ENCODE measurements at regions not wholly inside any gene's neighbourhood (a gene's known extent, or its start where the extent isn't known, plus 50 kb on each side); places are given as distances from the start of the nearest gene placed in this dataset.

DNA sequence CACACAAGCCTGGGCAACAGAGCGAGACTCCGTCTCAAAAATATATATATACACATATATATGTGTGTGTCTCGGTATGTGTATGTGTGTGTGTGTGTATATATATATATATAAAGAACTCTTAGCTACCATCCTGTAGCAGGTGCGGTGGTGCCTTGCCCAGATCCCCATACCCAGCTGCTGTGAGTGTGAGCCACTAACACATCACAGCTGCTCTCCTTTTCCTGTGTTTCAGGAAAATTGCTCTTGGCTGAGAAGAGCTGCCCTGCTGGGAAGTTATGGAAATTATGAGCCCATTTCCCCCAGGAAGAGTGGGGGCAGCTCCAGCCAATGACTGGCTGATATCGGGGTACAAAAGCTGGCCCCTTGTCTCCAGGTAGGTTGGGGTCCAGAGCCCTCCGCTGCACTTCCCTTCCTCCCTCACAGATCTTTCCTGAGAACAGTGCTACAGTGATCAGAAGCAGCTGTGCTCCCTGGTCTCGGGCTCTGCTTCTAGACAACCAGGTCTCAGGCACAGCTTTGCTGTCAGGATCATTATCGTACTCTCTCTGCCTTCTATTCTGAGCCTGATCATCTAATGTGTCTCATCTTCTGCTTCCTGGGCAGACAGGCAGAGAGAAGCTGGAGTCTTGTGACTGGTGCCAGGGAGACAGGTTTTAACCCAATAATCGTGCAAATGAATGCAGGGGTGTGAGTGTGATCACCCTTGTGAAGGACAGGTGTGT lies 109.6 kb upstream of the ZNF678 start:
- no peak for DNase-seq
- H3K27me3 ChIP-seq (replicated peaks in 1 of 7): peaks cover 0 to 38% (median 0%) of the 10 kb centered on the region in 7 donors
- H3K4me1 ChIP-seq: no peaks in the 10 kb centered on the region
- H3K9me3 ChIP-seq: no peaks in the 10 kb centered on the region
- H3K36me3 ChIP-seq: no peaks in the 10 kb centered on the region
- H3K4me3 ChIP-seq: no peak overlapping the region
- TF ChIP-seq CTCF (IDR thresholded peaks at IDR 0.05 in 8 of 11, conservative IDR thresholded peaks at IDR 0.05 in 3 of 11): no peak
- TF ChIP-seq POLR2AphosphoS5 (IDR thresholded peaks at IDR 0.05): no peak
- no peak for TF ChIP-seq POLR2A (IDR thresholded peaks at IDR 0.05)
- intact Hi-C loops (cut with DNase I; ENCODE audit: low total_unique reads): no loop called here
- H3K27ac ChIP-seq: no peak overlapping the region
- WGBS, 5 donors: 62 to 77% (median 74%) methylated on average over 9 of the region's 9 CpGs

GRCh38 chr1:227451954-227452353 lies 111.4 kb upstream of the ZNF678 start:
- no peak for TF ChIP-seq CTCF (IDR thresholded peaks at IDR 0.05 in 8 of 11, conservative IDR thresholded peaks at IDR 0.05 in 3 of 11)
- TF ChIP-seq POLR2A (IDR thresholded peaks at IDR 0.05): no peak
- no peak for TF ChIP-seq POLR2AphosphoS5 (IDR thresholded peaks at IDR 0.05)
- no peak overlapping the region for H3K27ac ChIP-seq
- intact Hi-C loops (cut with DNase I; ENCODE audit: low total_unique reads): no loop called here
- H3K4me3 ChIP-seq: no peak overlapping the region
- H3K36me3 ChIP-seq: no peaks in the 10 kb centered on the region
- peaks cover 0 to 53% (median 0%) of the 10 kb centered on the region in 7 donors for H3K27me3 ChIP-seq (replicated peaks in 1 of 7)
- H3K4me1 ChIP-seq: no peaks in the 10 kb centered on the region
- DNase-seq: no peak
- H3K9me3 ChIP-seq: no peaks in the 10 kb centered on the region

GRCh38 chr1:227451057-227451456 lies 112.3 kb upstream of the ZNF678 start:
- DNase-seq: no peak
- TF ChIP-seq POLR2A (IDR thresholded peaks at IDR 0.05) (no peak), POLR2AphosphoS5 (IDR thresholded peaks at IDR 0.05) (no peak), CTCF (IDR thresholded peaks at IDR 0.05 in 8 of 11, conservative IDR thresholded peaks at IDR 0.05 in 3 of 11) (no peak)
- no peaks in the 10 kb centered on the region for H3K4me1 ChIP-seq
- intact Hi-C loops (cut with DNase I; ENCODE audit: low total_unique reads): no loop called here
- WGBS, 5 donors: 55 to 86% (median 83%) methylated on average over 2 of the region's 2 CpGs
- no peak overlapping the region for H3K27ac ChIP-seq
- H3K9me3 ChIP-seq: no peaks in the 10 kb centered on the region
- H3K4me3 ChIP-seq: no peak overlapping the region
- H3K27me3 ChIP-seq (replicated peaks in 1 of 7): peaks cover 0 to 53% (median 0%) of the 10 kb centered on the region in 7 donors
- no peaks in the 10 kb centered on the region for H3K36me3 ChIP-seq

GRCh38 chr1:227450489-227450888 lies 112.9 kb upstream of the ZNF678 start:
- Histone ChIP-seq H3K4me3 (no peak overlapping the region), H3K9me3 (no peaks in the 10 kb centered on the region), H3K36me3 (no peaks in the 10 kb centered on the region), H3K27me3 (replicated peaks in 1 of 7) (peaks cover 0 to 47% (median 0%) of the 10 kb centered on the region in 7 donors), H3K4me1 (no peaks in the 10 kb centered on the region), H3K27ac (no peak overlapping the region)
- intact Hi-C loops (cut with DNase I; ENCODE audit: low total_unique reads): no loop called here
- DNase-seq: no peak
- TF ChIP-seq POLR2AphosphoS5 (IDR thresholded peaks at IDR 0.05): no peak
- no peak for TF ChIP-seq CTCF (IDR thresholded peaks at IDR 0.05 in 8 of 11, conservative IDR thresholded peaks at IDR 0.05 in 3 of 11)
- no peak for TF ChIP-seq POLR2A (IDR thresholded peaks at IDR 0.05)
- 58 to 85% (median 70%) methylated on average over 2 of the region's 2 CpGs for WGBS, 5 donors
